H1 (cell line): ENCODE measurements at regions not wholly inside any gene's neighbourhood (a gene's known extent, or its start where the extent isn't known, plus 50 kb on each side); places are given as distances from the start of the nearest gene placed in this dataset.

Experiments
- CTCF ChIA-PET: fragments of 300-600 bp; sonication (Branson Sonifier 250); formaldehyde crosslinking; loops from one replicate; lab custom pipeline; 2021; ENCODE audit not compliant: partially characterized antibody; lab: Charles Lee
- POLR2A ChIA-PET: fragments of 300-600 bp; sonication (Branson Sonifier 250); formaldehyde crosslinking; loops from one replicate; lab custom pipeline; 2021; ENCODE audit warnings: inconsistent platforms; ENCODE audit not compliant: partially characterized antibody; lab: Charles Lee
- DNase-seq, 2 experiments: peaks; one replicate each; pipeline versions ENCODE4 v3.0.0 to v3.0.0-alpha.2; 2010 to 2022; ENCODE audit warnings: low spot score in 2 of 2, low read depth in 1 of 2, mixed read lengths in 1 of 2
- FAIRE-seq: peaks from 2 replicates; lab custom pipeline; 2011; peaks lifted over from hg19 to GRCh38; lab: Jason Lieb, UNC
- H2AFZ ChIP-seq: 2 replicates; pipeline ENCODE4 v1.8.1; 2012; ENCODE audit warnings: low read length, inconsistent platforms
- H2AK5ac ChIP-seq: 2 replicates; pipeline ENCODE4 v1.6.1; 2013; ENCODE audit warnings: low read depth, low read length
- H2BK120ac ChIP-seq: replicated peaks from 2 replicates; pipeline ENCODE3; 2013; ENCODE audit warnings: low read depth, low read length, inconsistent platforms
- H2BK12ac ChIP-seq: 2 replicates; pipeline ENCODE4 v1.6.1; 2013; ENCODE audit warnings: low read depth, low read length
- H2BK15ac ChIP-seq: 2 replicates; pipeline ENCODE4 v1.6.1; 2013; ENCODE audit warnings: low read length
- H2BK20ac ChIP-seq: 2 replicates; pipeline ENCODE4 v1.6.1; 2013; ENCODE audit warnings: low read length
- H2BK5ac ChIP-seq: 2 replicates; pipeline ENCODE4 v1.6.1; 2013; ENCODE audit warnings: low read depth, low read length
- H3K14ac ChIP-seq: 2 replicates; pipeline ENCODE4 v1.6.1; 2013; ENCODE audit warnings: inconsistent platforms; ENCODE audit not compliant: insufficient read length
- H3K18ac ChIP-seq: 2 replicates; pipeline ENCODE4 v1.6.1; 2013; ENCODE audit warnings: low read length; ENCODE audit errors: extremely low read depth
- H3K23ac ChIP-seq: 2 replicates; pipeline ENCODE4 v1.6.1; 2013; ENCODE audit warnings: inconsistent platforms; ENCODE audit not compliant: insufficient read length
- H3K23me2 ChIP-seq: 2 replicates; pipeline ENCODE4 v1.6.1; 2013; ENCODE audit warnings: low read depth, low read length
- H3K27ac ChIP-seq: 2 replicates; pipeline ENCODE4 v1.6.1; 2011; ENCODE audit warnings: low read depth, low read length, inconsistent platforms
- H3K27me3 ChIP-seq, 4 experiments: replicated peaks in 1 of 4; 1 replicate in 1 of 4; 2 replicates in 3 of 4; pipeline versions ENCODE4 v1.6.1 to v1.8.1; 2011 to 2013; ENCODE audit warnings: low read length in 3 of 4, mild to moderate bottlenecking in 3 of 4, inconsistent platforms in 2 of 4, mixed read lengths in 2 of 4, moderate library complexity in 1 of 4; ENCODE audit not compliant: control insufficient read depth in 3 of 4, insufficient read depth in 3 of 4; ENCODE audit errors: extremely low read depth in 1 of 4
- H3K36me3 ChIP-seq, 4 experiments: 2 replicates each; pipeline versions ENCODE4 v1.6.1 to v1.8.1; 2011 to 2013; ENCODE audit warnings: mild to moderate bottlenecking in 4 of 4, low read length in 3 of 4, moderate library complexity in 2 of 4, control low read depth in 1 of 4, inconsistent platforms in 1 of 4; ENCODE audit not compliant: insufficient read depth in 4 of 4, control insufficient read depth in 2 of 4
- H3K4ac ChIP-seq: replicated peaks from 2 replicates; pipeline ENCODE3; 2013; ENCODE audit warnings: low read length, low read depth, mixed read lengths, inconsistent platforms; ENCODE audit not compliant: insufficient read length
- H3K4me1 ChIP-seq, 4 experiments: replicated peaks in 1 of 4; 1 replicate in 1 of 4; 2 replicates in 3 of 4; pipeline versions ENCODE4 v1.6.1 to v1.8.1; 2011 to 2013; ENCODE audit warnings: low read length in 3 of 4, inconsistent platforms in 2 of 4, mixed read lengths in 1 of 4; ENCODE audit not compliant: insufficient read depth in 4 of 4, control insufficient read depth in 3 of 4
- H3K4me2 ChIP-seq, 2 experiments: 2 replicates each; pipeline versions ENCODE4 v1.6.1 to v1.8.1; 2011 to 2013; ENCODE audit warnings: low read depth in 2 of 2, low read length in 2 of 2, control low read depth in 1 of 2, inconsistent platforms in 1 of 2, mild to moderate bottlenecking in 1 of 2; ENCODE audit not compliant: insufficient read depth in 1 of 2
- H3K4me3 ChIP-seq, 4 experiments: fragments of 200-600, 300-600 bp in 1 of 4; sonication (generic), shearing (Covaris generic), sonication (Bioruptor Twin) in 1 of 4; 2 replicates each; pipeline versions ENCODE4 v1.5.1 to v1.8.1; 2011 to 2016; ENCODE audit warnings: low read length in 4 of 4, low read depth in 3 of 4, control low read depth in 2 of 4, inconsistent platforms in 2 of 4, mild to moderate bottlenecking in 2 of 4, mixed read lengths in 1 of 4, moderate library complexity in 1 of 4; ENCODE audit not compliant: insufficient read depth in 2 of 4; ENCODE audit errors: extremely low read depth in 1 of 4
- H3K56ac ChIP-seq: replicated peaks from 2 replicates; pipeline ENCODE3; 2013; ENCODE audit warnings: low read depth, mild to moderate bottlenecking, mixed read lengths, low read length, inconsistent platforms; ENCODE audit not compliant: insufficient read length
- H3K79me1 ChIP-seq: 2 replicates; pipeline ENCODE4 v1.6.1; 2013; ENCODE audit warnings: low read depth, low read length, control low read depth
- H3K79me2 ChIP-seq, 2 experiments: 2 replicates each; pipeline versions ENCODE4 v1.6.1 to v1.8.1; 2012 to 2013; ENCODE audit warnings: low read length in 2 of 2, mild to moderate bottlenecking in 2 of 2, inconsistent platforms in 1 of 2; ENCODE audit not compliant: insufficient read depth in 2 of 2, control insufficient read depth in 1 of 2
- H3K9ac ChIP-seq, 4 experiments: replicated peaks in 1 of 4; 1 replicate in 1 of 4; 2 replicates in 3 of 4; pipeline versions ENCODE4 v1.6.1 to v1.8.1; 2011 to 2013; ENCODE audit warnings: low read depth in 3 of 4, low read length in 3 of 4, control low read depth in 2 of 4, mild to moderate bottlenecking in 2 of 4, moderate library complexity in 2 of 4, inconsistent platforms in 1 of 4; ENCODE audit errors: extremely low read depth in 1 of 4
- H3K9me3 ChIP-seq, 2 experiments: 2 replicates each; pipeline versions ENCODE4 v1.6.1 to v1.8.1; 2012 to 2013; ENCODE audit warnings: mild to moderate bottlenecking in 2 of 2, moderate library complexity in 2 of 2, control low read depth in 1 of 2, inconsistent platforms in 1 of 2, low read depth in 1 of 2, low read length in 1 of 2, mixed read lengths in 1 of 2; ENCODE audit not compliant: insufficient read depth in 2 of 2
- H4K20me1 ChIP-seq, 2 experiments: replicated peaks in 1 of 2; 2 replicates each; pipeline versions ENCODE3 to v1.8.1; 2011 to 2013; ENCODE audit warnings: inconsistent platforms in 2 of 2, low read length in 2 of 2, mild to moderate bottlenecking in 1 of 2; ENCODE audit not compliant: insufficient read depth in 2 of 2, control insufficient read depth in 1 of 2
- H4K5ac ChIP-seq: 2 replicates; pipeline ENCODE4 v1.6.1; 2013; ENCODE audit warnings: low read length, low read depth, mixed read lengths, inconsistent platforms; ENCODE audit not compliant: insufficient read length
- H4K8ac ChIP-seq: 2 replicates; pipeline ENCODE4 v1.8.0; 2013; ENCODE audit warnings: mild to moderate bottlenecking, moderate library complexity, low read length, inconsistent platforms; ENCODE audit not compliant: insufficient read depth; ENCODE audit errors: extremely low read depth
- H4K91ac ChIP-seq: replicated peaks from 2 replicates; pipeline ENCODE3; 2013; ENCODE audit warnings: low read length, mixed read lengths, inconsistent platforms; ENCODE audit not compliant: insufficient read length
- KDM1A ChIP-seq: fragments of 200-600, 300-600 bp; sonication (generic); IDR thresholded peaks from 2 replicates; pipeline ENCODE4 v1.7.1; 2016; ENCODE audit warnings: mild to moderate bottlenecking, low read length, borderline replicate concordance
- KDM4A ChIP-seq: IDR thresholded peaks from one replicate; pipeline ENCODE4 v1.7.1; 2012; ENCODE audit warnings: low read depth, mild to moderate bottlenecking, moderate library complexity, low read length, inconsistent platforms; ENCODE audit not compliant: severe bottlenecking
- PHF8 ChIP-seq: fragments of 200-600 bp; sonication (generic); conservative IDR thresholded peaks from 2 replicates; pipeline ENCODE4 v1.7.1; 2012; ENCODE audit warnings: low read depth, mild to moderate bottlenecking, inconsistent platforms, low read length, moderate library complexity
- WGBS, 2 experiments: shearing (Covaris generic) in 1 of 2; methylation state at CpG; one replicate each; pipeline versions ENCODE4 v1.1.6 to v1.1.7; 2013 to 2015; ENCODE audit warnings: low lambda C conversion rate in 2 of 2, mixed read lengths in 2 of 2, inconsistent platforms in 1 of 2, low coverage in 1 of 2, missing lambda C conversion rate in 1 of 2; ENCODE audit not compliant: insufficient replicate concordance in 2 of 2, insufficient coverage in 1 of 2, insufficient read length in 1 of 2; ENCODE audit errors: extremely low coverage in 1 of 2, missing lambda C conversion rate in 1 of 2; 5-methylcytosine and 5-hydroxymethylcytosine counted together

GRCh38 chr4:1567808-1568581 is 116.1 kb downstream of the FAM53A start:
- TF ChIP-seq KDM1A (peak; percentile 52; the same call in 1 of the 2 replicates), PHF8 (no peak), KDM4A (no peak)
- TF ChIP-seq, all 59 proteins: peak for 1
- POLR2A ChIA-PET, result interaction anchor here (0.7 to 1.4 kb wide), 2 partner anchors 29 to 69 kb away, joined by 3 to 5 read pairs; no protein-coding TSS in a partner anchor
- no peak overlapping the region for H2BK120ac ChIP-seq
- H3K9me3 ChIP-seq, result no peaks in the 10 kb centered on the region
- no peak overlapping the region for H3K4me2 ChIP-seq
- H3K4ac ChIP-seq, result no peak overlapping the region
- H4K5ac ChIP-seq, result peak overlapping the region; percentile 10
- H2BK20ac ChIP-seq, result no peak overlapping the region
- CTCF ChIA-PET, result interaction anchor here (1.5 to 2.3 kb wide), 2 partner anchors 12 to 19 kb away, joined by 7 to 16 read pairs; no protein-coding TSS in a partner anchor
- FAIRE-seq (no peak), DNase-seq (no peak)
- H3K36me3 ChIP-seq, result no peaks in the 10 kb centered on the region
- H3K27me3 ChIP-seq, result no peaks in the 10 kb centered on the region; a peak in 1 of 7 replicates
- H2BK12ac ChIP-seq, result no peak overlapping the region
- no peak overlapping the region for H4K8ac ChIP-seq
- H3K4me1 ChIP-seq, result peaks cover 2 to 34% (median 26%) of the 10 kb centered on the region in 4 experiments
- no peak overlapping the region for H3K23ac ChIP-seq
- no peak overlapping the region for H3K18ac ChIP-seq
- H3K79me2 ChIP-seq, result no peaks in the 10 kb centered on the region
- H2AFZ ChIP-seq, result no peak overlapping the region
- H2BK15ac ChIP-seq, result no peak overlapping the region
- H4K20me1 ChIP-seq, result peaks cover 0 to 3% of the 10 kb centered on the region in 2 experiments
- no peak overlapping the region for H2AK5ac ChIP-seq
- no peak overlapping the region for H4K91ac ChIP-seq
- no peak overlapping the region for H3K56ac ChIP-seq
- H3K27ac ChIP-seq, result no peak overlapping the region
- H3K4me3 ChIP-seq, result no peak overlapping the region
- peaks cover 6% of the 10 kb centered on the region; the same call in 1 of the 2 replicates for H3K23me2 ChIP-seq
- no peak overlapping the region for H3K14ac ChIP-seq
- peaks cover 2% of the 10 kb centered on the region; the same call in 1 of the 2 replicates for H3K79me1 ChIP-seq
- H2BK5ac ChIP-seq, result no peak overlapping the region
- H3K9ac ChIP-seq, result no peak overlapping the region
- WGBS, 2 experiments, result 80% methylated on average over 42 of the region's 42 CpGs; no CpG with 5 or more reads in 1 of the 2 experiments
